ENCODE measurements at regions not wholly inside any gene's neighbourhood (a gene's known extent, or its start where the extent isn't known, plus 50 kb on each side); places are given as distances from the start of the nearest gene placed in this dataset.

DNA sequence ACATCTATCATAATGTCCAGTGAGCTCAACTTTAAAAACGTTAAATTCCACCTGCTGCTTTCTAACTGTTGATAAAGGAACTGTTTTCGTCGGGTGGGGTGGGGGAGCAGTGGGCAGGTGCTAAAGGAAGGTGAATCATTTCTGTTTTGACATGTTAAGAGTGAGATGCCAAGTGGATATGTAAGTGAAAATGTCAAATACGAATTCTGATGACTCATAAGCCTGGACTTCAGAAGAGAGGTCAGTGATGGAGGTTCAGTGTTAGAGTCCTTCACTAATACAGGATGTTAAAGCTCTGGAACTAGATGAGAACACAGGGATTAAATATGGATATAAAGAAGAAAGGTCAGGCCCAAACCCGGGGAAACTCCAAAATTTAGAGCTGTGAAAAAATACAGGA lies 617.9 kb upstream of the CTNND2 start:
- no peak for TF ChIP-seq CTCF (IDR thresholded peaks at IDR 0.05; ENCODE audit: low read depth, low read length)
- no peak for TF ChIP-seq POLR2A (IDR thresholded peaks at IDR 0.05; ENCODE audit: extremely low read depth, insufficient read length)
